Thyroid gland (tissue), 4 donors: ENCODE measurements at regions not wholly inside any gene's neighbourhood (a gene's known extent, or its start where the extent isn't known, plus 50 kb on each side); places are given as distances from the start of the nearest gene placed in this dataset.
"Not testable (repeated sequence)": the region's sequence is repeated elsewhere in the genome, so short reads cannot be mapped to it uniquely, and the experiment has no call there.

Source experiments
- POLR2A ChIP-seq, 2 donors: fragments of 450-650 bp; IDR thresholded peaks; one replicate each; pipeline ENCODE4 v1.6.1; 2017; ENCODE audit warnings: antibody characterized with exemption in 2 of 2, mild to moderate bottlenecking in 2 of 2, moderate library complexity in 1 of 2
- TF ChIP-seq, protein P1 (sequence below), 6 experiments: fragments of 200-600 bp in 3 of 6; fragments of 450-650 bp in 3 of 6; sonication (generic) in 3 of 6; IDR thresholded peaks; one replicate each; pipeline ENCODE4 v1.5.1; 2016 to 2019; ENCODE audit warnings: antibody characterized with exemption in 6 of 6, mild to moderate bottlenecking in 2 of 6, inconsistent platforms in 1 of 6, moderate library complexity in 1 of 6

GRCh38 chr5:135734956-135735355 lies 99.5 kb upstream of the SLC25A48 start:
- TF ChIP-seq, protein P1, sequence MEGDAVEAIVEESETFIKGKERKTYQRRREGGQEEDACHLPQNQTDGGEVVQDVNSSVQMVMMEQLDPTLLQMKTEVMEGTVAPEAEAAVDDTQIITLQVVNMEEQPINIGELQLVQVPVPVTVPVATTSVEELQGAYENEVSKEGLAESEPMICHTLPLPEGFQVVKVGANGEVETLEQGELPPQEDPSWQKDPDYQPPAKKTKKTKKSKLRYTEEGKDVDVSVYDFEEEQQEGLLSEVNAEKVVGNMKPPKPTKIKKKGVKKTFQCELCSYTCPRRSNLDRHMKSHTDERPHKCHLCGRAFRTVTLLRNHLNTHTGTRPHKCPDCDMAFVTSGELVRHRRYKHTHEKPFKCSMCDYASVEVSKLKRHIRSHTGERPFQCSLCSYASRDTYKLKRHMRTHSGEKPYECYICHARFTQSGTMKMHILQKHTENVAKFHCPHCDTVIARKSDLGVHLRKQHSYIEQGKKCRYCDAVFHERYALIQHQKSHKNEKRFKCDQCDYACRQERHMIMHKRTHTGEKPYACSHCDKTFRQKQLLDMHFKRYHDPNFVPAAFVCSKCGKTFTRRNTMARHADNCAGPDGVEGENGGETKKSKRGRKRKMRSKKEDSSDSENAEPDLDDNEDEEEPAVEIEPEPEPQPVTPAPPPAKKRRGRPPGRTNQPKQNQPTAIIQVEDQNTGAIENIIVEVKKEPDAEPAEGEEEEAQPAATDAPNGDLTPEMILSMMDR (IDR thresholded peaks at IDR 0.05): not testable (repeated sequence)
- not testable (repeated sequence) for TF ChIP-seq POLR2A (IDR thresholded peaks at IDR 0.05)
